Activated CD4-positive, alpha-beta T cell treated with anti-CD3 and anti-CD28 coated beads for 36 hours (primary cell): ENCODE measurements at regions not wholly inside any gene's neighbourhood (a gene's known extent, or its start where the extent isn't known, plus 50 kb on each side); places are given as distances from the start of the nearest gene placed in this dataset.

Source experiments
- ATAC-seq: fragments of 200-7000 bp; cut with Tn5 transposase; one replicate; pipeline ENCODE4 v1.10.0; 2021; ENCODE audit warnings: mild to moderate bottlenecking, moderate library complexity
- CTCF ChIA-PET: fragments of 350-600 bp; sonication (Branson Sonifier 250); formaldehyde crosslinking; loops from one replicate; lab custom pipeline; 2021; ENCODE audit warnings: antibody characterized with exemption; lab: Charles Lee
- POLR2A ChIA-PET: fragments of 350-600 bp; sonication (Branson Sonifier 250); formaldehyde crosslinking; loops from one replicate; lab custom pipeline; 2021; ENCODE audit warnings: antibody characterized with exemption, inconsistent platforms; lab: Charles Lee
- DNase-seq: peaks from one replicate; pipeline ENCODE4 v3.0.0-alpha.2; 2020
- H3K27ac Mint-ChIP-seq: one replicate; pipeline ENCODE4 v1.8.0; 2021; ENCODE audit warnings: mixed read lengths
- H3K27me3 Mint-ChIP-seq: one replicate; pipeline ENCODE4 v1.8.0; 2021; ENCODE audit warnings: mixed read lengths
- H3K36me3 Mint-ChIP-seq: one replicate; pipeline ENCODE4 v1.8.0; 2021; ENCODE audit warnings: low read depth, mixed read lengths
- H3K4me1 Mint-ChIP-seq: one replicate; pipeline ENCODE4 v1.8.0; 2021; ENCODE audit warnings: mixed read lengths
- H3K4me3 Mint-ChIP-seq: one replicate; pipeline ENCODE4 v1.8.0; 2021; ENCODE audit warnings: mild to moderate bottlenecking, moderate library complexity, mixed read lengths
- H3K9me3 Mint-ChIP-seq: one replicate; pipeline ENCODE4 v1.8.0; 2021; ENCODE audit warnings: low read depth, mixed read lengths
- intact Hi-C, 2 experiments: fragments of 100-400 bp; cut with DNase I in 1 of 2; cut with micrococcal nuclease in 1 of 2; formaldehyde crosslinking; loops; one replicate each; pipeline versions ENCODE4 v1.14.2 to v1.15.1; 2022 to 2024; cut with DNase I, micrococcal nuclease

- no peak for DNase-seq
- ATAC-seq, result no peak
- intact Hi-C loops, result no loop called here
- POLR2A ChIA-PET, result no interaction called here
- H3K36me3 Mint-ChIP-seq, result no peaks in the 10 kb centered on the region
- no peaks in the 10 kb centered on the region for H3K4me1 Mint-ChIP-seq
- no peak overlapping the region for H3K4me3 Mint-ChIP-seq
- peaks cover 2% of the 10 kb centered on the region for H3K9me3 Mint-ChIP-seq
- CTCF ChIA-PET, result no interaction called here
- H3K27me3 Mint-ChIP-seq, result peaks cover 4% of the 10 kb centered on the region
- H3K27ac Mint-ChIP-seq, result no peak overlapping the region
Measured at GRCh38 chr12:130240831-130241590, 78.7 kb downstream of the FZD10 start.

- Mint-ChIP-seq H3K4me1 (no peaks in the 10 kb centered on the region), H3K36me3 (no peaks in the 10 kb centered on the region), H3K27me3 (peaks cover 4% of the 10 kb centered on the region), H3K27ac (no peak overlapping the region), H3K9me3 (peaks cover 2% of the 10 kb centered on the region), H3K4me3 (no peak overlapping the region)
- DNase-seq (no peak), ATAC-seq (no peak)
- ChIA-PET CTCF (no interaction called here), POLR2A (no interaction called here)
- intact Hi-C loops, result no loop called here
Measured at GRCh38 chr12:130242506-130242905, 80.2 kb downstream of the FZD10 start.

DNA sequence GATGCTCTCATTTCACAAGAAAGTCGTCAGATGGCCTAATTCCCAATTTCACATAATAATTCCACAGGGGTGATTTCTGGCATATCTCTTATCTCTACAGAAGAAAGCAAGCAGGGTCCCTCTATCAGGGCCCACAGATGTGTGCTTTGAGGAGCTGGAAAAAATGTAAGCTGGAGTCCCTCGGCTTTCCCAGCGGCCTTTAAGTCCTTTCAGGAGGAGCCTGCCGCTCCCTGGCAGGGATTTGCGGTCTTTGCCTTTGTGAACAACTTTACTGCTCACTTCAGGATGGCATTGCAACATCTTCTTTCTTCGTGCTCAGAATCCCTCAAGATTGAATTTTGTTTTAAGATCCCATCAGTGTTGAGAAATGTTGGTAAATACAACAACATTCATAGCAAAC is 83.0 kb downstream of the FZD10 start:
- intact Hi-C loops, result no loop called here
- DNase-seq (no peak), ATAC-seq (no peak)
- Mint-ChIP-seq H3K4me3 (no peak overlapping the region), H3K27me3 (peaks cover 10% of the 10 kb centered on the region), H3K9me3 (peaks cover 2% of the 10 kb centered on the region), H3K27ac (no peak overlapping the region), H3K4me1 (no peaks in the 10 kb centered on the region), H3K36me3 (no peaks in the 10 kb centered on the region)
- ChIA-PET CTCF (no interaction called here), POLR2A (no interaction called here)

DNA sequence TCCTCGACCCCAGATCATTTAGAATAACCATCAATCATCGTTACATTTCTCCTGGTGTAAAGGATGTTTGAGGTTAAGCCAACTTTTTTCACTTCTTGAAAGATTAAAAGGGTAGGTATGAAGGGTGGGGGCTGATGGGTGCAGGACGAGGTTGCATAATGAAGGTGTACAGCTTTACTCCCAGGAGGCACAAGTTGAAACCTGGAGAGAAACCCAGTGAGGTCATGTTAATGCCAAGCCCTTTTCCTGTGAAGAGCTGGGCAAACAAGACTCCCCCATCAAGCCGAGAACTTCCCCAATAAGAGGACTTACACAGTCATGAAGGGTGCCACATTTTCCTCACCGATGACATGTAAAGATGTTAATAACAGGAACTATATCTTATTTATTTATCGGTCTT is 84.3 kb downstream of the FZD10 start:
- H3K36me3 Mint-ChIP-seq, result no peaks in the 10 kb centered on the region
- CTCF ChIA-PET, result no interaction called here
- no peak overlapping the region for H3K4me3 Mint-ChIP-seq
- no peak overlapping the region for H3K27ac Mint-ChIP-seq
- POLR2A ChIA-PET, result no interaction called here
- DNase-seq, result no peak
- no peak for ATAC-seq
- peaks cover 2% of the 10 kb centered on the region for H3K9me3 Mint-ChIP-seq
- H3K27me3 Mint-ChIP-seq, result peaks cover 12% of the 10 kb centered on the region
- intact Hi-C loops, result no loop called here
- no peaks in the 10 kb centered on the region for H3K4me1 Mint-ChIP-seq

DNA sequence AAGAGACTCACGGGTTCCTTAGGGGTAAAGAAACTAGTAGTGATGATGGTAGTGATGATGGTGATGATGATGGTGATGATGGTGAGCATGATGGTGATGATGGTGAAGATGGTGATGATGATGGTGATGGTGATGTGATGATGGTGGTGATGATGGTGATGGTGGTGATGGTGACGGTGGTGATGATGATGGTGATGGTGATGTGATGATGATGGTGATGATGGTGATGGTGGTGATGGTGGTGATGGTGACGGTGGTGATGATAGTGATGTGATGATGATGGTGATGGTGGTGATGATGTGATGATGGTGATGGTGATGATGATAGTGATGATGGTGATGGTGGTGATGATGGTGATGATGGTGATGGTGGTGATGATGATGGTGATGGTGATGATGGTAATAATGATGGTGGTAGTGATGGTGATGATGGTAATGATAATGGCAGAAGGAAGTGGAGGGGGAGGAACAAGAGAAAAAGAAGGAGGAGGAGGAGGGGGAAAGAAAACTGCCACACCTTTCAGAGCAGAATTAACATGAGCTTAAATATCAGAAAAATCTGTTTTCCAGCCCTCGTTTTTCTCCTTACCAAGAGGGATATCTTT is 85.5 kb downstream of the FZD10 start:
- ChIA-PET POLR2A (no interaction called here), CTCF (interaction anchor here (0.7 to 1.1 kb wide), 2 partner anchors 33 to 40 kb away, joined by 3 read pairs; no protein-coding TSS in a partner anchor)
- no peak overlapping the region for H3K4me3 Mint-ChIP-seq

GRCh38 chr12:130249376-130249775 is 87.1 kb downstream of the FZD10 start:
- ATAC-seq, result no peak
- H3K27ac Mint-ChIP-seq, result no peak overlapping the region
- H3K27me3 Mint-ChIP-seq, result peaks cover 12% of the 10 kb centered on the region
- ChIA-PET POLR2A (no interaction called here), CTCF (interaction anchor here (0.7 to 1.0 kb wide), 2 partner anchors 74 to 231 kb away, joined by 3 to 4 read pairs; no protein-coding TSS in a partner anchor)
- no peak overlapping the region for H3K4me3 Mint-ChIP-seq
- no peaks in the 10 kb centered on the region for H3K9me3 Mint-ChIP-seq
- no peaks in the 10 kb centered on the region for H3K36me3 Mint-ChIP-seq
- DNase-seq, result no peak
- intact Hi-C loops, result no loop called here
- no peaks in the 10 kb centered on the region for H3K4me1 Mint-ChIP-seq

More for the DNA sequence above, 85.5 kb downstream of the FZD10 start:
- no peak for ATAC-seq
- H3K36me3 Mint-ChIP-seq, result no peaks in the 10 kb centered on the region
- H3K4me1 Mint-ChIP-seq, result no peaks in the 10 kb centered on the region
- H3K27me3 Mint-ChIP-seq, result peaks cover 12% of the 10 kb centered on the region
- H3K27ac Mint-ChIP-seq, result no peak overlapping the region
- peaks cover under 1% of the 10 kb centered on the region for H3K9me3 Mint-ChIP-seq
- intact Hi-C loops, result no loop called here
- DNase-seq, result no peak

- no peak overlapping the region for H3K27ac Mint-ChIP-seq
- H3K4me3 Mint-ChIP-seq, result no peak overlapping the region
- POLR2A ChIA-PET, result no interaction called here
- H3K4me1 Mint-ChIP-seq, result no peaks in the 10 kb centered on the region
- peaks cover 10% of the 10 kb centered on the region for H3K27me3 Mint-ChIP-seq
- ATAC-seq (no peak), DNase-seq (no peak)
- intact Hi-C loops, result no loop called here
- no peaks in the 10 kb centered on the region for H3K9me3 Mint-ChIP-seq
- no peaks in the 10 kb centered on the region for H3K36me3 Mint-ChIP-seq
- CTCF ChIA-PET, result interaction anchor here (1.2 kb wide), 1 partner anchor 30 kb away, joined by 3 read pairs; no protein-coding TSS in a partner anchor
Measured at GRCh38 chr12:130251236-130251780, 86.4 kb upstream of the PIWIL1 start.

GRCh38 chr12:130253866-130254265 is 83.8 kb upstream of the PIWIL1 start:
- Mint-ChIP-seq H3K36me3 (no peaks in the 10 kb centered on the region), H3K27ac (no peak overlapping the region), H3K9me3 (no peaks in the 10 kb centered on the region), H3K27me3 (peaks cover 4% of the 10 kb centered on the region), H3K4me3 (no peak overlapping the region), H3K4me1 (no peaks in the 10 kb centered on the region)
- intact Hi-C loops, result no loop called here
- POLR2A ChIA-PET, result no interaction called here
- ATAC-seq (no peak), DNase-seq (no peak)
- CTCF ChIA-PET, result no interaction called here

DNA sequence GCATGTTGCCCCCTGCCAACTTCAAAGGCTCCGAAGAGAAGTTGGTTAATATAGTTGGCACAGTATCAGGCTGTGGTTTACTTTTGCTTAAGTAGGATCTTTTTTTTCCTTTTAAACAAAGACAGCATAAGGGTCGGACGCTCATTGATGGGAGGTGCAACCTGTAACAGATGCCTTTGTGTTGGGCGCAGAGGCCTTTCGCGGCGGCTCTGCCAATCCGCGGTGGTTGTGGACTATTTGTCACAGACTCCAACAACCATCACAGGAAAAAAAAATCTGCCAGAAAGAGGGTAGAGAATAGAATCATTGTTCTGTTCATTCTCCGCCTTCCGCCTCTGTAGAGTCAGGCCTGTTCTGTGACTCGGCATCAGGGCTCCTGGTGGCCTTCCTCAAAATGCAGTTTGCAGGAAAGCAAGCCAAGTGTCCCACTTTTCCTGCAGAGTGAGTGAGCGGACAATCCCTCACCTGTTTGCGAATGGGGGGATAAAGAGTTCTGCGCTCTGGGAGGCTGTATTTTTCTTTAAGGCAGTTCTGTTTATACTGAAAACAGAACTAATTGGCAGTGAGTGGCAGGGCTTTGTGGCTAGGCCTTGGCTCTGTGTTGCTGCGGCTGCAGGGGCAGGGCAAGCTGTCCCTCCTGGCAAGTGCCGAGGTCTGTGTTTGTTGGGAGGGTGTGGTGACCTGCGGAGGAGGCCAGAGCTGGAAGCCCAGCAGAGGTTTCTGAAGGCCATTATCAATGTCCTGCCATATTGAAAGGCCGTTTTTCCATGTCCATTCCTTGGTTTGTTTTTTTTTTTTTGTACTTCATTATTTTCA is 83.0 kb upstream of the PIWIL1 start:
- Mint-ChIP-seq H3K27me3 (peaks cover 7% of the 10 kb centered on the region), H3K4me3 (no peak overlapping the region), H3K4me1 (no peaks in the 10 kb centered on the region), H3K9me3 (no peaks in the 10 kb centered on the region), H3K27ac (no peak overlapping the region), H3K36me3 (no peaks in the 10 kb centered on the region)
- intact Hi-C loops, result no loop called here
- ATAC-seq (no peak), DNase-seq (no peak)
- ChIA-PET CTCF (no interaction called here), POLR2A (no interaction called here)

DNA sequence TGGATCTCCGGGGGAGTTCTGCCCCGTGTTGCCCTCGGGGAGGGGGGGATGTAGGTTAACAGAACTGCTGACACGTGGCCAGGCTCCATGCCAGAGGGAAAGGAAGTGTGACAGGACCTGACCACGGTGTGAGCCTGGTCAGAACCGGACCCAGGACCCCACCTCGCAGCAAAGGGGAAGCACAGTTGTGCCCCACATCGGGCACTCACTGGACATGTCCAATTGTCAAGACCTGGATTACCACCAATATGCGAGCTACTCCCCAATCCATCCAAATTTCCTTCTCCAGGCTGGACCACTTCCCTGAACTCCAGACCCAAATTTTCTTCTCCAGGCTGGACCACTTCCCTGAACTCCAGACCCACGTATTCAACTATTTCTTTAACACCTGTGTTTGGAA is 78.8 kb upstream of the PIWIL1 start:
- CTCF ChIA-PET, result interaction anchor here (0.6 kb wide), 1 partner anchor 503 kb away, joined by 3 read pairs; no protein-coding TSS in a partner anchor
- ATAC-seq (no peak), DNase-seq (no peak)
- Mint-ChIP-seq H3K36me3 (no peaks in the 10 kb centered on the region), H3K27ac (no peak overlapping the region), H3K27me3 (peaks cover 3% of the 10 kb centered on the region), H3K4me1 (no peaks in the 10 kb centered on the region), H3K9me3 (no peaks in the 10 kb centered on the region), H3K4me3 (no peak overlapping the region)
- POLR2A ChIA-PET, result no interaction called here
- intact Hi-C loops, result no loop called here

DNA sequence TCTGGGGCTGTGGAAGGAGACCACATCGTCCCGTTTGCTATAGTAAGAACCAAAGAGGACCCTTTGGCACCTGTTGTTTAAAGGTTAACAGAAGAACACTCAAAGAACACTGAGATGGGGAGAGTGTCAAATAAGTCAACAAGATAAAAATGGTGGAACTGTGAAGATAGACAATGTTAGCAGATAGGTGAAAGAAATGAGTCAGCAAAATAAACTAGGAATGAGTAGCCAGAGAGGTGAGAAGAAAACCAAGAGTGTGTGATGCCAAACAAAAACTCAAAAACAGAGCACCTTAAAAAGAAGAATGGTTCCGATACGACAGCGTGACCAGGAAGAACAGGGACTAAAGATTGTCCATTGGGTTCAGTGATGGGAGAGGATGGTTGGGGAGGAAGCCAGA is 74.7 kb upstream of the PIWIL1 start:
- no peak for DNase-seq
- ChIA-PET POLR2A (no interaction called here), CTCF (interaction anchor here (1.5 kb wide), 1 partner anchor 15 kb away, joined by 5 read pairs; no protein-coding TSS in a partner anchor)
- Mint-ChIP-seq H3K9me3 (no peaks in the 10 kb centered on the region), H3K4me3 (no peak overlapping the region), H3K4me1 (no peaks in the 10 kb centered on the region), H3K27ac (no peak overlapping the region), H3K27me3 (peaks cover 7% of the 10 kb centered on the region), H3K36me3 (no peaks in the 10 kb centered on the region)
- no peak for ATAC-seq
- intact Hi-C loops, result no loop called here
